SKM-1 (cell line): ENCODE measurements at regions not wholly inside any gene's neighbourhood (a gene's known extent, or its start where the extent isn't known, plus 50 kb on each side); places are given as distances from the start of the nearest gene placed in this dataset.

ENCODE experiments used
- DNase-seq: peaks from one replicate; lab custom pipeline; 2025; ENCODE audit not compliant: unreplicated experiment; lab: John Stamatoyannopoulos, UW

DNA sequence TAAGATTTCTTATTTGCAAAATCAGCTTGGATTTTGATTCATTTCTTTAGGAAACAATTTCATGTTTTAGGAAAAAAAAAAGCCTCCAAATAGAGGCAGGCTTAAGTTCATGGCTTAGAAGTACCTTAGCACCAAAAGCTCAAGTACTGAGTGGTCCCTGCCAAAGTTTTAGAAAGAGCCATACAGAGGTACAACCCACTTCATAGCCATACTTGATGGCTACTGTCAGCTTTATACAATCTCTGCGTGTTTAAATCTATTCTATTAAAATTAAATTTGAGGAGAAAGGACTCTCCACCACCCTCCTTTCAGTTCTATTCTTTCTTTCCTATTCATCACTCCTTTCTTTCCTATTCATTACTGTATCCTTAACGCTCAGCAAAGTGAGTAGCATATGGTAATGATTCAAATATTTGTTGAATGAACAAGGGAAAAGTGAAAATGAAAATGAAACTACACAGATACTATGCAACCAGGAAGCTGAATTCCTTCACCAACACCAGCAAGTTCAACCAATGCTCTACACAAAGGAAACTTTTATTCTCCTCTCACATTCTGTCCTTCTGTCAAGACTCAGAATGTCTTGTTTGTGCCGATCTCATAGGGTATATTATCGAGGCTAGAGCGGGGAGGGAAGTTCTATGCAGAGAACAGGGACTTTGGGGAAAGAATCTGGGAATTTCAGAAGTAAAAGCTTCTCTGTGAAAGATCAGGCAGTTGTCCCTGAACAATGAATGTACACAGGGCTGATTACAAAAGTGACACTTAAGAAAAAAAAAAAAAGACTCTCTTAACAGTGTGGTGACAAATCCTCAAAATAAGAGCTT, 138.6 kb upstream of the SPEF2 start:
- DNase-seq: no peak

DNA sequence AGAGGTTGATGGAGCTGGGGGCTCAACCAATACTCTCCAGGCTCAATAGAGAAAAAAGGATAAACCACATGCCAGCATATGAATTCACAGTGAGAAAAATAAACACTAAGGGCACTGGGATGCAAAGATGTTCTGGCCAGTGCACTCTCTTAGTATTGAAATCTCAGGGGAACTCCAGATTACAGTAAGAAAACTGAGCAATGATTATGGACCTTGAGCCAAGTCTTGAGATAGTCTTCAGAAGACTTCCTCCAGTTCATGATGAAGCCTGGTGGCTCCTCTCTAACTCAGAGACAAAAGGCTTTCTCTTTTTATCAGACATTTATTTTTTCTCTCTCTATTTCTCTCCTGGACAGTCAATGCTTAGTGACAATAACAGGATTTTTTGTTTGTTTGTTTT, 139.8 kb upstream of the SPEF2 start:
- no peak for DNase-seq

DNA sequence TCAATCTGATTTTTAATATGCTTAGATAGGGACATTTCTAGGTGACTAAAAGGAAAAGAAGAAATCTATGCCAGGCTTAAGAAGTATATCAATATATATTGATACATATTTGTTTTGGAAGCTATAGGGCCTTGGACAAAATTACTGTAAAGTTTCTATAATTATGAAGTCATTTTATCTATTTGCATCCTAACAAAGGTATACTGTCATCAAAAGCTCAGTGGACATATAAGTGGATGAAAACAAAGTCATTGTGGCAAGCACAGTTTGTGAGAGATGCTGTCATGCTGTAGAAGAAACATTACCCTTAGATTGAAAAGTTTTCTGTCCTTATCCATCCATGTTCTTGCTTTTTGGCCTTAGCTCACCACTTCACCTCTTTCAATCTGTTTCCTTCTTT, 140.3 kb upstream of the SPEF2 start:
- no peak for DNase-seq

DNA sequence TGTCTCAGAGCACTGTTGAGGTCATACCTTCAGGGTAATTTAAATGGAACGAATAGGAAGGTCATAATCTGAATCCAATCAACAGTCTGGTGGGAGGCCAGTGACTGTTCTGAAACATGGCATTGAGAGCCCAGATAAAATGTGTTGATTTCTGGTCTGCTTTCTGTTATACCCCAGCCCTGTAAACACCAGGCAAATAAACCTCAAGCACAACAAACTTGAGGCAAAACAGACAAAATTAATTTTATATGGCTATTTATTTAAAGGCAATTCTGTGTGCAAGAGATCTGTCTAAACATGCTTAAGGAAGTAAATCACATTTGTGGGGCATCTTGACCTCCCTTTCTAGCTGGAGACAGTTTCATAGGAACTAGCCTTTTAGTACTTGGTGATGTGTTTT, 140.9 kb upstream of the SPEF2 start:
- no peak for DNase-seq

DNA sequence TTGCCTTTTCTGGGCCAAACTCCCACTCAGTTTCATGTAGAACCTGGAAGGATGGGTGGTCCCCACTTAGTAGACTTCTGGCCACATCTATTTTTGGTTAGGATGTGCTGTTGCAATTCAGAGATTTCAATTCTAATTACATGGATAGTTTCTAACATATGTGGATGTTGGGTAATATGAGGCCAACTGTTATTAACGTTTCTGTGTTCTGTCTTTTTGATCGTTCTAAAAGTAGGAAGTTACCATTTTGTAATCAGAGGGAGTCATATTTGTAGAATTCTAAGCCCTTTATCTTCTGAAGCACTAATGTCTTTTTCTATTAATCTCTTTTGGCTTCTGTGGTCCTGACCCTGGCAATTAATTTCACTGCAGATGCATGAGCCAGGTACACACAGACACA, 141.6 kb upstream of the SPEF2 start:
- DNase-seq: peak; percentile 26

DNA sequence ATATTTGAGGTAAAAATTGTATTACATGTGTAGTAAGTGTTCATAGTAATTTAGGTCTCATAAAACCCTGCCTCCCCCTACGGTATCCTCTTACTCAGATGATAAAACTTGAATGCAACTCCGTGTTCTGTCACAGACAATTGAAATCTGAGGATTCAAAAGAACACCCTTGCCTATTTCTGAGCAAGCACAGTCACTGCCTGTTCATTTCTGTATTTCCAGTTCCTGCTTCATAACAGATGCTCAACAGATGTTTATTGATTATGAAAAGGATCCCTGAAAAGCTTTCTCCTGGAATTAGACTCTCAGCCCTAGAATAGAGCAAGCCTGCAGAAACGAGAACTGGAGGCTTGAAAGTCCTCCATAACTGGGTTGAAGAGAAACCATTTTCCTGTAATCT, 144.1 kb upstream of the SPEF2 start:
- no peak for DNase-seq

DNA sequence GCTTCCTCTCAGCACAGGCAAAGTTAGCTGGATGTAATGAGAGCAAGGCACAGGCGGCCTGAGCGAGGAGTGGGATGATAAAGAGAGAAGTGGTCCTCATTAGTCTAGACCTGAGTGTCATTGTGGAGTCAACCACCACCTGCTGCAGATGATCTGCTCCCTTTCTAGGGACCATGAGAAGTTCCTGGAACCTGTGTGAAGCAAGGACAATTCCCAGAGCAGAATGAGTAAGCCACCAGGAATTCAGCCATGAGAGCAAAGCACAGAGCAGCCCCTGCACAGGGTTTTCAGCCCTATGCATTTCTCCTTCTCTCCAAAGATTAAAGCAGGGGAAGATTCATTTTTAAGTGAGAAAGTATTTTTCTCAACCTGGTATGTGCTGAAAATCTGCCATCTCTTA, 146.8 kb upstream of the SPEF2 start:
- DNase-seq: no peak

DNA sequence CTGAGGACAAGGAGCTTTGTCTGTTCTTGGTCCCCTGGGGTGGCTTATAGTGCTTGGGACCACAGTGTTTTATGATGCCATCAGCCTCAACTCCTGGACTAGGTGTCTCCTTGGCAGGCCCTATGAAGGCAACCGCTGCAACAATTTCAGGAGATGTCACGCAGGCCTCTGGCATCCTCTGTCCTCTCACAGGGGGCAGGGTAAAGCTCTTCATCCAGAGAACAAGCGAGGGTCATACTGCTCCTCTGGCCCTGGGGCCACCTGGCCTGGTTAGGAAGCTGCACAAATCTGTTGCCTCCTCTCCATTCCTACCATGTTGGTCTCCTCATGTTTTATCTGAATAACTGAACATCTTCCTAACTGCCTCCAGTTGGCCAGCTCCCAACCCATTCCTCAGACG, 148.9 kb upstream of the SPEF2 start:
- DNase-seq: no peak

DNA sequence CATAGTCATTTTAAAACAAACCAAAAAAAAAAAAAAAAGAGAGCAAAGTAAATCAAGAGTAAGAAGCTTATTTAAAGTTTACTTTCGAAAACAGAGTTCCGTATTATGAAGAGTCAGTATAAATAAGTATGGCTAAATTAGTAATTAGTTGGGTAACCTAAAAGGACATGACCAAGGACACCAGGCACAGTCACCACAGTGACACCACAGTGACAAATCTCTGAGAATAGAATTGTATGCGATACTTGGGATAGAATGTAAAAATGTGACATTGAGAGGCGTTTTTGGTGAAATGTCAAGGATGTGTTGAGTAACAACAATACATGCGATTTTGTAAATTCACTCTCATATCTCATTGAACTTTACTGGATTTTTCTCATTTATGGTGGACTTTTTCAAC, 150.9 kb upstream of the SPEF2 start:
- DNase-seq: no peak

DNA sequence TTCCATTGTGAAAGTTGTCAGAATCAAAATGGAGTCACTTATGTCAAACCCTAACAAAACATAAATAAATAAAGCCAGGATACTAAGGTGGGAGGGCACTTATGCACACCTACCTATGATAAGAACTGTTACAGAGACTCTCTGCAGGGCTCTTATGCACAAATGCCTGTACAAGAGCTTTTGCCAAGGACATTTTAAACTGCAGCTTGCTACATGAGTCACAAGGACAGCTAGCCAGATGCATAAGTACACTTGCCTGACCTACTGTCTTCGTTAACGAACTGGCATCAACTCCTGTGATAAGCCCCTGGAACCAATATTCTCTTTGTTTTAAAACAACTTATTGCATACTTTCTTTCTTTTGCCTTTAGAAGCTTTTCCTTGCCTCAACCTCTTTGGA, 152.9 kb upstream of the SPEF2 start:
- DNase-seq: no peak

DNA sequence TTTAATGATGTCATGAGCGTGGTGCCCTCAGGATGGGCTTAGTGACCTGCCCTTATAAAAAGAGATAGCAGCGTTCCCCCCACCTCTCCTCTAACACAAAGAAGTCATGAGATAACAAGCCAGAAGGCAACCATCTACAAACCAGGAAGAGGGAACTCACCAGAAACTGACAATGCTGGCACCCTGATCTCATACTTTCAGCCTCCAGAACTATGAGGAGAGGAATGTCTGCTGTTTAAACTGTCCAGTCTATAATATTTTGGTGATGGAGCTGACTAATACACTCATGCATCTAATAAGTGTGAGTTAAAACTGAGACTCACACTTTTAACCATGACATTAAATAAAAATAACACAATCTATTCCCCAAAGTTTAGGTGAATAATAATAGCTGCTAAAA, 156.1 kb upstream of the SPEF2 start:
- no peak for DNase-seq

DNA sequence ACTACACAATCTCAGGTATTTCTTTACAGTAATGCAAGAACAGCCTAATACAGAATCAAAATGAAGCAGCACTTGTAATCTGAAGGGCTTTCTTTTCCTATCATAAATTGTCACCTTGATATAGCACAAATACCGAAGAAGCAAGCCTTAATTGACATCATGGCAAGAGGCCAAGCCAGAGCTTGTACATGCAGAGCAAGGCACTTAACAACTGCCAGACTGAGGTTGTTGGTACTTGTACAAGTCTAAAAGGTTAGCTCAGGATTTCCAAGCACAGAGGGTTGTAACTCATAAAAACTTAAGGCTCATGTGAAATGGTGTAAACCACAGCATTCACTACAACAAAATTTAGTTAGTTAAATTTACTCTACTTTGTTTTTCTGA, 158.8 kb upstream of the SPEF2 start:
- no peak for DNase-seq

DNA sequence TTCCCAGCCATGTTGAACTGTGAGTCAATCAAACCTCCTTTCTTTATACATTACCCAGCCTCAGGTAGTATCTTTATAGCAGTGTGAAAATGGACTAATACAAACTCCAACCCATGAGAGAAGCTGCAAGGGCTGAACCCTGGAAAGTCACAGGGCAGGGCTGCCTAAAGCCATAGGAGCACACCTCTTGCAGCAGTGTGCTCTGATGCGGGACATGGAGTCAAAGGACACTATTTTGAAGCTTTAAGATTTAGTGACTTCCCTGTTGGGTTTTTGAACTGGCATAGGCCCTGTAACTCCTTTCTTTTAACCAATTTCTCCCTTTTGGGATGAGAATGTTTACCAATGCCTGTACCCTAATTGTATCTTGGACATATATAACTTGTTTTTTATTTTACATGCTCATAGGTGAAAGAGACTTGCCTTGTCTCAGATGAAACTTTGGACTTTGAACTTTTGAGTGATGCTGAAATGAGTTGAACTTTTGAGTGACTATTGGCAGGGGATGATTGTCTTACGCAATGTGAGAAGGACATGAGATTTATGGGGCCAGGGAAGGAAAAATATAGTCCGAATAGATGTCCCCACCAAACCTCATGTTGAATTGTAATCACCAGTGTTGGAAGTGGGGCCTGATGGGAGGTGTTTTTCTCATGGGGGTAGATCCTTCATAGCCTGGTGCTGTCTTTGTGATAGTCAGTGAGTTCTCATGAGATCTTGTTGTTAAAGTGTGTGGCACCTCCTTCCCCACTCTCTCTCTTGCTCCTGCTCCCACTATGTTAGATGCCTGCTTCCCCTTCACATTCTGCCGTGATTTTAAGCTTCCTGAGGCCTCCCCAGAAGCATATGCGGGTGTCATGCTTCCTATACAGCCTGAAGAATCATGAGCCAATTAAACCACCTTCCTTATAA, 159.5 kb upstream of the SPEF2 start:
- no peak for DNase-seq

DNA sequence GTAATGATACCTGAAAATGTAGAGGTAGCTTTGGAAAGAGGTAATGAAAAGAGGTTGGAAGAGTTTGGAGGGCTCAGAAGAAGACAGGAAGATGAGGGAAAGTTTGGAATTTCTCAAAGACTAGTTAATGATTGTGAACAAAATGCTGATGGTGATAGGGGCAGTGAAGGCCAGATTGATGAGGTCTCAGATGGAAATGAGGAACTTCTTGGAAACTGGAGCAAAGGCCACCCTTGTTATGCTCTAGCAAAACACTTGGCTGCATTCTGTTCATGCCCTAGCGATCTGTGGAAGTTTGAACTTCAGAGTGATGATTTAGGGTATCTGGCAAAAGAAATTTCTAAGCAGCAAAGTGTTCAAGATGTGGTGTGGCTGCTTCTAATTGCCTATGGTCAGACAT, 161.2 kb upstream of the SPEF2 start:
- no peak for DNase-seq

DNA sequence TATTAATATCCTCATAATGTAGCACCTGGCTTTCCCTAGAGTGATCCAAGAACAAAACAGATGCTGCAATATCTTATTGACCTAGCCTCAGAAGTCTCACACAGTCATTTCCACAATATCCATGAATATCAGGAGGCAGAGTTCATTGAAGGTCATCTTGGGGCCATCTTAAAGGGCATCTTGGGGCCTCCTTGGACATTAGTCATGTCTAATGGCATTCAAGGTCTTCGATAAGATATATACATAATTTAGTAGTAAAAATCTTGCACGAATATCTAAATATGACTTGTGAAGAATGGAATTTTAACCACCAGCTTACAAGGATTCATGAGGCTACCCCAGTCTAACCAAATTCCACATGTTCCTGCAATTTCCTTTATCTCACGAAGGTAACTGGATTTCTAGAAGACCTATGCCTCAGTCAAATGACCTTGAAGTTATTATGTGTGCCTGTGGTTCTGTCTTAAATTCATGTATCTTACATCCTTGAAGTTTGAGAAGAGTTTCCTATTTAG, 163.6 kb upstream of the SPEF2 start:
- no peak for DNase-seq

DNA sequence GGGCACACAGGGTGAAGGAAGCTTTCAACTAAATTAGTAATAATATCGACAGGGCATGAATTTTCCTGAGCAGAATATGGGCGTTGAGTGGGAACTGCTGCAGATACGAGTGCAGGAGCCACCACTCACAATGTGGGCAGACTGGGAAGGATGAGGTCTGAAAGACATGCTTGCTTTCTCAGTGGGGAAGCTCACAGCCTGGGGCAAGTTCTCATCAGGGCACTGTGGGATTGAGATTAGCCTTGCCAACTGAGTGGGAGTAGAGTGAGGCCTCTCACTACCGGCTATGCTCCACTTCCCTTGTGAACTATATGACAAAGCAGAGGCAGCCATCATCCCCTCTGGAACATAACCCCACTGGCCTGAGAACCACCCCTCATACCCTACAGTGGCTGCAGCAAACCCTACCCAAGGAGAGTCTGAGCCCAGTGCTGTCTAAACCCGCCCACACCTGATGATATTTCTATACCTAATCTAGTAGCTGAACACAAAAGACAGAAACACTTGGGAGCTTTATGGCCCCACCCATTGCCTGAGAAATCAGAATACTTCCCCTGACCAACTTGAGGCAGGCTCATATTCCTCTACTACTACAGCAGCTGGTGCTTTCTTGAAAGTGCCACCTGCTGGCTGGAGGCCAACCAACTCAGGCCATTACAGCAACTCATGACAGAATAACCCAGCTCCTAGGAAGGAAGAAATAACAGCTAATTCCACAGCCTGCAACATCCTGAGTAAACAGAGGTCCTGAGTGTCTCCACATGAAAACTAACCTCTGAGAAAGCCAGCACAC, 173.7 kb upstream of the SPEF2 start:
- DNase-seq: no peak

DNA sequence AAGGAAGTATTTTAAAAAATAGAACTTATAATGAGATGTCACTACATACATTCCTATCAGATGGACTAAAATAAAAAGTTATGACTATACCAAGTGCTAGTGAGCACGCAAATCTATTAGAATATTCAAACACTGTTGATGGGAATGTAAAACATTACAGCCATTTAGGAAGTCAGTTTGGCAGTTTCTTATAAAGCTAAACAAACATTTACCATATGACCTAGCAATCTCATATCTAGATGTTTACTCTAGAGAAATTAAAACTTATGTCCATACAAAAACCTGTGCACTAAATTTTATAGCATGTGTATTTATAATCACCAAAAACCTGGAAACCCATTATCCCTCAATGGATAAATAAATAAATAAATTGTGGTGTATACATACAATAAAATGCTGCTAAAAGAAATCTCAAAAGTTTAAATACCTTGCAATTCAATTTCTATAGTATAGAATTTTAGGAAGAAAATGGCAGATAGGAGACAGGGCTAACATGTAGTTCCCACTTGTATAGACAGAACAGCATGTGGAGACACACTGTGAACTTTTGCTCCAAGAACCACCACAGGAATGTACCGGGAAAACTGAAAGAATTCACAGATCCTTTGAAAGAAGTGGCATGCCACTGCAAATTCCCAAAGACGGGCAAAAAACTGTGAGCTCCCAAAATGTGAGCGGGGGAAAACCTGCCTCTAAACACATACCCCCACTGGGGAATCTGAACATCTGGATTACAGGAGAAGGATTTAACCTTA, 174.6 kb upstream of the SPEF2 start:
- no peak for DNase-seq

DNA sequence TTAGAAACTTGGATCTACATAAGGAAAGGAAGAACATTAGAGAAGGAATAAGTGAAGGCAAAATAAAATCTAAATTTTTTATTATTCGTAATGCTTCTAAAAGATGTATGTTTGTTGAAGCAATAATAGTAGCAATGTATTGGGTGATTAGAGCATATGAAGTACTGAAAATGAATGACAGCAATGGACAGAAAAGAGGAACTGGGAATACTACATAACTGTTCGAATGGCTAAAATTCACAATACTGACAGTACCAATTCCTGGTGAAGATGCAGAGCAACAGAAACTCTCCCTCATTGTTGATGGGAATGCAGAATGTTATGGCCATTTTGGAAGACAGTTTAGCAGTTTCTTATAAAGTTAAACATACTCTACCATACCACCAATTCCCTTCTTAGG, 177.3 kb upstream of the SPEF2 start:
- no peak for DNase-seq

DNA sequence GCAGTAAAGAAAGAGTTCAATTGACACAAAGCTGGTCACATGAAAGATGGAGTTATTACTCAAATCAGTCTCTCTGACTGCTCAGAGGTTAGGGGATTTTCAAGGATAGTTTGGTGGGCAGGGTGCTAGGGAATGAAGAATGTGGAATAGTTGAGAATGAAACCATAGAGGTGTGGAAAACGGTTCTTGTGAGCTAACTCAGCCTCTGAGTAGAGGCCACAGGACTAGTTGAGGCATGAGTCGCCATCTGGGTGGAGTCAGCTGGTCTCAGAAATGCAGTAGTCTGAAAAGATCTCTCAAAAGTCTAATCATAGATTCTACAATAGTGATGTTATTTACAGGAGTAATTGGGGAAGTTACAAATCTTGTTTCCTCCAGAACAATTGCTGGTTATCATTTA, 178.9 kb upstream of the SPEF2 start:
- no peak for DNase-seq

DNA sequence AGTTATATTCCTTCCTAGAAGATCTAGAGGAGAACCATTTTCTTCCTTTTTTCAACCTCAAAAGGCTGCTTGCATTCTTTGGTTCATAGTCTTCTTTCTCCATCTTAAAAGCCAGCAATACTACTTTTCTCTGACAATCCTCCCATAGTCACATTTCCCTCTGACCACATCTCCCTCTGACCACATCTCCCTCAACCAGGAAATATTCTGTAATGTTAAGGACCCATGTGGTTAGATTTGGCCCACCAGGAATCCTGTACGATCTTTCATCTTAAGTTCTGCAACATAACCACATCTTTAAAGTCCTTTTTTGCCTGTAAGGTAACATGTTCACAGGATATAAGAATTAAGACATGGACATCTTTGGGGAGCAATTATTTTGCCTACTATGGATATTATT, 179.4 kb upstream of the SPEF2 start:
- no peak for DNase-seq
